SK-N-SH (cell line): ENCODE measurements at regions not wholly inside any gene's neighbourhood (a gene's known extent, or its start where the extent isn't known, plus 50 kb on each side); places are given as distances from the start of the nearest gene placed in this dataset.

ENCODE experiments used
- SMC3 ChIP-seq: IDR thresholded peaks from 2 replicates; pipeline ENCODE4 v1.6.1; 2012; ENCODE audit warnings: low read depth, low read length, improper control_type of control experiment
- USF1 ChIP-seq: IDR thresholded peaks from 2 replicates; pipeline ENCODE4 v1.4.0; 2012; ENCODE audit warnings: low read depth, borderline replicate concordance

- TF ChIP-seq USF1 (no peak), SMC3 (no peak)
Observed at GRCh38 chr15:88730751-88731150, 72.5 kb upstream of the ACAN start.
